ENCODE measurements at regions not wholly inside any gene's neighbourhood (a gene's known extent, or its start where the extent isn't known, plus 50 kb on each side); places are given as distances from the start of the nearest gene placed in this dataset.

DNA sequence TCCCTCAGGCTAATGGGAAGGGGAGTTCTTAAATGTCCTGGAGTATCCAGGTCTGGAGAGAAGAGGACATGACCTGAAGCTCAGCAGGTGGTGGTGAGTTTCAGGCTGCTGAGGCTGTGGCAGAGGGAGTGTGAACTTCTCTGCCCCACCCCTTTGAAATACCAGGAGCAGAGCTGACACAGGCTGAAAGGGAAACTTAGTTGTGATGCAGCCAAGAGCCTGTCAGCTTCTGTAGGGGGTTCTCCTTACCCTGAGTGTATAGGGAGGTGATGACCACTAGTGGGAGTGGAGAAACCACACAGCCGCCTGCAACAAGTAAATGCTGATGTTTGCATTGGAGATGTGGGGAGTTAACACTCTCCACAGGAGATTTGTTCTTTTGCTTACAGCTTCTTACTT, 152.3 kb downstream of the FCRL5 start:
- Histone ChIP-seq H3K4me2 (ENCODE audit: insufficient read depth, low read length) (no peak overlapping the region), H3K36me3 (ENCODE audit: control insufficient read depth in 2 of 2, extremely low read depth in 1 of 2, insufficient read depth in 2 of 2, low read length in 2 of 2) (no peaks in the 10 kb centered on the region), H2AFZ (ENCODE audit: low read depth, low read length) (no peak overlapping the region), H3K9ac (replicated peaks; ENCODE audit: extremely low read depth, insufficient read depth, low read length) (no peak overlapping the region), H3K4me1 (ENCODE audit: control insufficient read depth, extremely low read depth, insufficient read depth, low read length) (peaks cover 11% of the 10 kb centered on the region), H3K4me3 (replicated peaks in 1 of 3; ENCODE audit: insufficient read depth in 1 of 3, low read depth in 1 of 3, low read length in 3 of 3) (no peak overlapping the region), H3K9me3 (replicated peaks; ENCODE audit: control insufficient read depth, insufficient read depth, low read length) (no peaks in the 10 kb centered on the region), H3K9me1 (replicated peaks; ENCODE audit: control insufficient read depth, extremely low read depth, insufficient read depth, low read length) (no peaks in the 10 kb centered on the region), H3K27me3 (ENCODE audit: control insufficient read depth in 2 of 2, insufficient read depth in 2 of 2, low read length in 2 of 2) (no peaks in the 10 kb centered on the region), H4K20me1 (replicated peaks; ENCODE audit: control insufficient read depth, extremely low read depth, insufficient read depth, low read length) (no peaks in the 10 kb centered on the region), H3K27ac (ENCODE audit: insufficient read depth, low read depth, low read length) (no peak overlapping the region), H3K79me2 (ENCODE audit: control insufficient read depth, insufficient read depth, low read length) (no peaks in the 10 kb centered on the region)
- TF ChIP-seq, protein P1, sequence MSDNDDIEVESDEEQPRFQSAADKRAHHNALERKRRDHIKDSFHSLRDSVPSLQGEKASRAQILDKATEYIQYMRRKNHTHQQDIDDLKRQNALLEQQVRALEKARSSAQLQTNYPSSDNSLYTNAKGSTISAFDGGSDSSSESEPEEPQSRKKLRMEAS (IDR thresholded peaks at IDR 0.05; ENCODE audit: insufficient read depth, insufficient read length) = no peak
- no peak for TF ChIP-seq MYC (IDR thresholded peaks at IDR 0.05; ENCODE audit: low read depth, low read length)
- no peak for TF ChIP-seq GATA2 (IDR thresholded peaks at IDR 0.05; ENCODE audit: insufficient read depth, insufficient read length, low read depth, low read length)
- TF ChIP-seq, protein P2, sequence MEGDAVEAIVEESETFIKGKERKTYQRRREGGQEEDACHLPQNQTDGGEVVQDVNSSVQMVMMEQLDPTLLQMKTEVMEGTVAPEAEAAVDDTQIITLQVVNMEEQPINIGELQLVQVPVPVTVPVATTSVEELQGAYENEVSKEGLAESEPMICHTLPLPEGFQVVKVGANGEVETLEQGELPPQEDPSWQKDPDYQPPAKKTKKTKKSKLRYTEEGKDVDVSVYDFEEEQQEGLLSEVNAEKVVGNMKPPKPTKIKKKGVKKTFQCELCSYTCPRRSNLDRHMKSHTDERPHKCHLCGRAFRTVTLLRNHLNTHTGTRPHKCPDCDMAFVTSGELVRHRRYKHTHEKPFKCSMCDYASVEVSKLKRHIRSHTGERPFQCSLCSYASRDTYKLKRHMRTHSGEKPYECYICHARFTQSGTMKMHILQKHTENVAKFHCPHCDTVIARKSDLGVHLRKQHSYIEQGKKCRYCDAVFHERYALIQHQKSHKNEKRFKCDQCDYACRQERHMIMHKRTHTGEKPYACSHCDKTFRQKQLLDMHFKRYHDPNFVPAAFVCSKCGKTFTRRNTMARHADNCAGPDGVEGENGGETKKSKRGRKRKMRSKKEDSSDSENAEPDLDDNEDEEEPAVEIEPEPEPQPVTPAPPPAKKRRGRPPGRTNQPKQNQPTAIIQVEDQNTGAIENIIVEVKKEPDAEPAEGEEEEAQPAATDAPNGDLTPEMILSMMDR (IDR thresholded peaks at IDR 0.05; ENCODE audit: extremely low read depth in 1 of 2, insufficient read depth in 1 of 2, low read depth in 1 of 2, low read length in 2 of 2) = no peak
- no peak for TF ChIP-seq POLR2A (IDR thresholded peaks at IDR 0.05; ENCODE audit: low read depth, low read length)
- no peak for TF ChIP-seq POLR2AphosphoS5 (IDR thresholded peaks at IDR 0.05; ENCODE audit: insufficient read depth, low read depth, low read length)
- no peak for TF ChIP-seq EZH2 (IDR thresholded peaks at IDR 0.05; ENCODE audit: borderline replicate concordance, low read depth, low read length, severe bottlenecking)
- no peak for DNase-seq (ENCODE audit: low read depth, low spot score)
- ChIA-PET CTCF (no interaction called here), POLR2A (interaction anchor here (1.3 kb wide), 1 partner anchor 9 kb away, joined by 3 read pairs; no protein-coding TSS in a partner anchor)
- dilution Hi-C loops (cut with MboI; ENCODE audit: extremely low pct_ligation_motif_present, low sequenced_read_pairs) = no loop called here
- FAIRE-seq = no peak
- intact Hi-C loops (cut with micrococcal nuclease) = loop anchor here (10.0 kb wide), 1 partner anchor 565 kb away; no protein-coding TSS in a partner anchor
- no TSS peak for BruUV-seq (replicated peaks)

Data from endothelial cell of umbilical vein (primary cell).